OCI-LY3 (cell line): ENCODE measurements at regions not wholly inside any gene's neighbourhood (a gene's known extent, or its start where the extent isn't known, plus 50 kb on each side); places are given as distances from the start of the nearest gene placed in this dataset.
"Not testable (repeated sequence)": the region's sequence is repeated elsewhere in the genome, so short reads cannot be mapped to it uniquely, and the experiment has no call there.

ENCODE experiments used
- H2AFZ ChIP-seq: fragments of 200-600, 300-600 bp; shearing (Covaris generic); 2 replicates; pipeline ENCODE4 v1.6.0; 2014; ENCODE audit warnings: antibody characterized with exemption, low read depth, low read length
- H3K27ac ChIP-seq: fragments of 200-600, 300-600 bp; sonication (generic); 2 replicates; pipeline ENCODE4 v1.5.1; 2014; ENCODE audit warnings: mild to moderate bottlenecking, low read length, moderate library complexity, mixed read lengths
- H3K27me3 ChIP-seq: fragments of 200-600, 300-600 bp; sonication (generic); 2 replicates; pipeline ENCODE4 v1.6.1; 2014; ENCODE audit warnings: low read depth, low read length, mixed read lengths
- H3K36me3 ChIP-seq: fragments of 200-600, 300-600 bp; sonication (generic); replicated peaks from 2 replicates; pipeline ENCODE3; 2014; ENCODE audit warnings: low read depth, low read length, mixed read lengths
- H3K4me1 ChIP-seq: fragments of 300-600, 200-600 bp; sonication (generic); 2 replicates; pipeline ENCODE4 v1.6.1; 2014; ENCODE audit warnings: low read length, mixed read lengths
- H3K4me2 ChIP-seq: fragments of 200-600, 300-600 bp; sonication (generic); 2 replicates; pipeline ENCODE4 v1.6.1; 2014; ENCODE audit warnings: low read length, mixed read lengths
- H3K4me3 ChIP-seq: fragments of 300-600, 200-600 bp; sonication (generic); 2 replicates; pipeline ENCODE4 v1.5.1; 2014; ENCODE audit warnings: antibody characterized with exemption, mild to moderate bottlenecking, low read length, moderate library complexity
- H3K79me2 ChIP-seq: fragments of 300-600, 200-600 bp; shearing (Covaris generic); 2 replicates; pipeline ENCODE4 v1.6.1; 2014; ENCODE audit warnings: mild to moderate bottlenecking, low read length, mixed read lengths
- H3K9ac ChIP-seq: fragments of 300-600, 200-600 bp; shearing (Covaris generic); 2 replicates; pipeline ENCODE4 v1.6.0; 2014; ENCODE audit warnings: mild to moderate bottlenecking, low read length, moderate library complexity
- H3K9me3 ChIP-seq: fragments of 200-600, 300-600 bp; shearing (Covaris generic); 2 replicates; pipeline ENCODE4 v1.6.1; 2014; ENCODE audit warnings: low read length, mixed read lengths; ENCODE audit not compliant: insufficient read depth
- H4K20me1 ChIP-seq: fragments of 200-600, 300-600 bp; sonication (generic); 2 replicates; pipeline ENCODE4 v1.6.1; 2016; ENCODE audit warnings: low read length, mixed read lengths; ENCODE audit not compliant: insufficient read depth
- CTCF ChIP-seq: fragments of 200-600, 300-600 bp; sonication (generic); IDR thresholded peaks from 2 replicates; pipeline ENCODE4 v1.5.1; 2014; ENCODE audit warnings: antibody characterized with exemption, low read length, low read depth
- EZH2phosphoT487 ChIP-seq: fragments of 200-600 bp; shearing (Covaris generic); IDR thresholded peaks from 2 replicates; pipeline ENCODE4 v1.6.1; 2018; ENCODE audit warnings: antibody characterized with exemption, mixed run types, low read depth

DNA sequence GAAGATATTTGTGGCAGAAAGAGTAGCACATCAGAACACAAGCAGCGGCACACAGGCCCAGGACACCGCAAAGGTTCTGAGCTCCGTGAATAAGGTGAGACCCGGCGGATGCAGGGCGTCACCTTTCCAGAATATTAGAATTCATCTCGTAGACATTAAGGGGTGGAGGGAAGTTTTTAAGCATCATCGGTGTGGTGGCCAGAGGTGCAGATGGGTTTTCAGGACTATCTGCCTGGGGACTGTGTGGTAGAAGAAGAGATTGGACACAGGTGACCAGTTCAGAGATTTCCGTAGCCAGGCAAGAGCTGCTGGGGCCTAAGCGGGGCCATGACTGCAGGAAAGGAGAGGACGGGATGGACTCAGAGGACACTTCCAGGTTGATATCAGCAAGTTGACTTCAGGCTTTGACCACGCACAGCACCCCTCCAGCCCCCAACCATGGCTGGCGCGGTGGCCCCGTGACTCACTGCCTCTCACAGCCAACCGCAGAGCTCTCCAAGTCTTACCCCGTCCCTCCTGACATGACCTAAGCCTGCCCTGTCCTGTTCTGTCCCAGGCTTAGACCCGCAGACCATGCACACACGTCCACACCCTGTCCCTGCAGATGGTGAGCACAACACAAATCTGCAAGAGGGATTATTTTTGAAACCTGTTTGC is 97.2 kb downstream of the OAT start:
- Histone ChIP-seq H3K4me3 (no peak overlapping the region), H3K9me3 (no peaks in the 10 kb centered on the region), H3K27ac (no peak overlapping the region), H3K9ac (no peak overlapping the region), H2AFZ (no peak overlapping the region), H3K27me3 (no peaks in the 10 kb centered on the region), H3K4me1 (no peaks in the 10 kb centered on the region), H3K36me3 (no peaks in the 10 kb centered on the region), H3K79me2 (no peaks in the 10 kb centered on the region), H3K4me2 (no peak overlapping the region), H4K20me1 (no peaks in the 10 kb centered on the region)
- TF ChIP-seq CTCF (no peak), EZH2phosphoT487 (no peak)

DNA sequence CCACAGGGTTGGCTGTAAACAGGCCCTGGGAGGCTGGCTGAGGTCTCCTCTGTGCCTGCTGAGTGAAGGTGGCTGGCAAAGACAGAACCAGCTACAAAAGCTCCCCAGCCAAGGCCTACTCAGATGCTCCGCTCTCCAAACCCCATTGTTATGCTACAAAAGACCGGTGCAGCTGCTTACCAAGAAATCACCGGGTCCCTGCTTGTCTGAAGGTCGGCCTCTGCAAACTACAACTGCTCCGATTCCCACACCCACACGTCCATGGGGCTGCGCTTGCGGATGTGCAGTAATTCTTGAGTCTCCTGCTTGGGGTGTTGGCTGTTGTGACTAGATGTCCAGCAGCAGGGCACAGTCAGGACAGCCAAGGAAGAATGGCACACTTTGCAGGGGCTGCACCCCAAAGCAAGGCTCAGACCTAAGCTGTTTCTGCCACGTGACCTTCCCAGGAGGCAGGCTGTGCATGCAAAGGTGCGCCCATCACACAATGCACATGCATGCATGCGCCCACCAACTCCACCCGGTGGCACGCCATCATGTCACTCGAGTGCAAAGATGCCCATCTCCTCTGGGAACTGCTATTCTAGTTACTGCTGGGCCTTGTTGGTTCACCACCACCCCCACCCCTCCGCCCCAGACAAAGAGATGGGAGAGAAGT is 97.8 kb downstream of the OAT start:
- no peak overlapping the region for H2AFZ ChIP-seq
- H3K9ac ChIP-seq: no peak overlapping the region
- H3K27ac ChIP-seq: no peak overlapping the region
- no peak overlapping the region for H3K4me3 ChIP-seq
- TF ChIP-seq CTCF (no peak), EZH2phosphoT487 (no peak)
- no peaks in the 10 kb centered on the region for H4K20me1 ChIP-seq
- H3K27me3 ChIP-seq: no peaks in the 10 kb centered on the region
- no peaks in the 10 kb centered on the region for H3K4me1 ChIP-seq
- H3K4me2 ChIP-seq: no peak overlapping the region
- H3K36me3 ChIP-seq: no peaks in the 10 kb centered on the region
- no peaks in the 10 kb centered on the region for H3K79me2 ChIP-seq
- no peaks in the 10 kb centered on the region for H3K9me3 ChIP-seq

DNA sequence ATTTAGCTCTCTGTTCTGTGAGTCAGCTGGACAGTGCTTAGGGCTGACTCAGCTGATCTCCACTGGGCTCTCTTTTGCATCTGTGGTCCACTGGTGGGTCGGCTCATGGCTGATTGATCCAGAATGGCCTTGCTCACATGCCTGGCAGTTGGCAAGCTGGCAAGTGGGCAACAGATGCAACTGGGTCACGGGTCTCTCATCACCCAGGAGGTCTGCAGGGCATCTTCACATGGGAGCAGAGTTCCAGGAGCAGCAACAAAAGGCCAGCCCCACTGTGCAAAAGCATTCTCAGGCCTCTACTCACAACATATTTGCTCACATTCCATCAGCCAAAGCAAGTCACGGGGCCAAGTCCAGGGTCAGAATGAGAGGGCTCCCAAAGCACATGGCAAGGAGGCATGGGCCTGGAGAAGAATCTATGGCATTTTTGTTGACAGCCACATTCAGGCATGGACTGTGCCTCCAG is 98.8 kb downstream of the OAT start:
- Histone ChIP-seq H3K27ac (no peak overlapping the region), H3K4me1 (no peaks in the 10 kb centered on the region), H3K4me2 (no peak overlapping the region), H3K79me2 (no peaks in the 10 kb centered on the region), H3K4me3 (no peak overlapping the region), H4K20me1 (no peaks in the 10 kb centered on the region), H3K9me3 (no peaks in the 10 kb centered on the region), H3K27me3 (no peaks in the 10 kb centered on the region), H3K9ac (no peak overlapping the region), H3K36me3 (no peaks in the 10 kb centered on the region), H2AFZ (no peak overlapping the region)
- no peak for TF ChIP-seq EZH2phosphoT487
- no peak for TF ChIP-seq CTCF

- not testable (repeated sequence) for H3K9me3 ChIP-seq, H4K20me1 ChIP-seq, H3K36me3 ChIP-seq, H3K27me3 ChIP-seq, H2AFZ ChIP-seq, H3K27ac ChIP-seq, H3K4me3 ChIP-seq, H3K4me1 ChIP-seq, H3K4me2 ChIP-seq, H3K9ac ChIP-seq, H3K79me2 ChIP-seq
These were observed 99.2 kb downstream of the OAT start for GRCh38 chr10:124319520-124319919.
